Stimulated activated effector memory CD8-positive, alpha-beta T cell treated with anti-CD3 and anti-CD28 coated beads, Interleukin-12 subunit alpha, Interleukin-12 subunit beta, amount 100 ng/mL, for 72 hours (primary cell): ENCODE measurements at regions not wholly inside any gene's neighbourhood (a gene's known extent, or its start where the extent isn't known, plus 50 kb on each side); places are given as distances from the start of the nearest gene placed in this dataset.
"Not testable (repeated sequence)": the region's sequence is repeated elsewhere in the genome, so short reads cannot be mapped to it uniquely, and the experiment has no call there.

Experiments used
- ATAC-seq: fragments of 150-1000 bp; cut with Tn5 transposase; 2 replicates; pipeline ENCODE4 v1.10.0; 2021
- DNase-seq, 2 donors: peaks; one replicate each; pipeline ENCODE4 v3.0.0; 2021 to 2022; ENCODE audit warnings: low spot score in 2 of 2
- H3K27ac Mint-ChIP-seq: one replicate; pipeline ENCODE4 v1.8.0; 2022; ENCODE audit warnings: mild to moderate bottlenecking, mixed read lengths
- H3K36me3 Mint-ChIP-seq: one replicate; pipeline ENCODE4 v1.8.0; 2022; ENCODE audit warnings: mild to moderate bottlenecking, mixed read lengths
- H3K4me1 Mint-ChIP-seq: one replicate; pipeline ENCODE4 v1.8.0; 2022; ENCODE audit warnings: mixed read lengths
- H3K4me3 Mint-ChIP-seq: one replicate; pipeline ENCODE4 v1.8.0; 2022; ENCODE audit warnings: mild to moderate bottlenecking, mixed read lengths
- H3K9me3 Mint-ChIP-seq: one replicate; pipeline ENCODE4 v1.8.0; 2022; ENCODE audit warnings: mixed read lengths

- no peak overlapping the region for H3K27ac Mint-ChIP-seq
- no peaks in the 10 kb centered on the region for H3K4me1 Mint-ChIP-seq
- no peak for ATAC-seq
- no peak overlapping the region for H3K4me3 Mint-ChIP-seq
- no peaks in the 10 kb centered on the region for H3K36me3 Mint-ChIP-seq
- H3K9me3 Mint-ChIP-seq, result peaks cover 3% of the 10 kb centered on the region
- no peak for DNase-seq
Observed at GRCh38 chr12:33514893-33515292, 75.3 kb upstream of the SYT10 start.

GRCh38 chr12:33519566-33519965, 79.9 kb upstream of the SYT10 start:
- ATAC-seq, result no peak
- DNase-seq, result no peak
- Mint-ChIP-seq H3K4me1 (no peaks in the 10 kb centered on the region), H3K4me3 (no peak overlapping the region), H3K9me3 (peaks cover 9% of the 10 kb centered on the region), H3K27ac (no peak overlapping the region), H3K36me3 (no peaks in the 10 kb centered on the region)

GRCh38 chr12:33520505-33521302, 81.1 kb upstream of the SYT10 start:
- not testable (repeated sequence) for H3K27ac Mint-ChIP-seq, H3K36me3 Mint-ChIP-seq, H3K4me1 Mint-ChIP-seq, ATAC-seq, DNase-seq, H3K4me3 Mint-ChIP-seq
- H3K9me3 Mint-ChIP-seq, result peaks cover 11% of the 10 kb centered on the region

- no peaks in the 10 kb centered on the region for H3K4me1 Mint-ChIP-seq
- no peak overlapping the region for H3K4me3 Mint-ChIP-seq
- no peaks in the 10 kb centered on the region for H3K36me3 Mint-ChIP-seq
- no peak for DNase-seq
- no peak overlapping the region for H3K27ac Mint-ChIP-seq
- peaks cover 7% of the 10 kb centered on the region for H3K9me3 Mint-ChIP-seq
- ATAC-seq, result no peak
Observed at GRCh38 chr12:33529031-33529430, 89.4 kb upstream of the SYT10 start.

- ATAC-seq (no peak), DNase-seq (no peak)
- H3K27ac Mint-ChIP-seq, result no peak overlapping the region
- no peak overlapping the region for H3K4me3 Mint-ChIP-seq
- H3K9me3 Mint-ChIP-seq, result peaks cover 7% of the 10 kb centered on the region
- no peaks in the 10 kb centered on the region for H3K4me1 Mint-ChIP-seq
- no peaks in the 10 kb centered on the region for H3K36me3 Mint-ChIP-seq
Observed at GRCh38 chr12:33529810-33530209, 90.2 kb upstream of the SYT10 start.

- ATAC-seq (no peak), DNase-seq (no peak)
- H3K27ac Mint-ChIP-seq, result no peak overlapping the region
- H3K9me3 Mint-ChIP-seq, result peaks cover 4% of the 10 kb centered on the region
- H3K4me3 Mint-ChIP-seq, result no peak overlapping the region
- no peaks in the 10 kb centered on the region for H3K36me3 Mint-ChIP-seq
- H3K4me1 Mint-ChIP-seq, result no peaks in the 10 kb centered on the region
Observed at GRCh38 chr12:33531261-33531660, 91.6 kb upstream of the SYT10 start.

- Mint-ChIP-seq H3K9me3 (no peaks in the 10 kb centered on the region), H3K4me3 (no peak overlapping the region)
- no peak for ATAC-seq
Observed at GRCh38 chr12:33533527-33533926, 93.9 kb upstream of the SYT10 start.

GRCh38 chr12:33536431-33536830, 96.8 kb upstream of the SYT10 start:
- no peak overlapping the region for H3K4me3 Mint-ChIP-seq
- no peak for ATAC-seq
- H3K4me1 Mint-ChIP-seq, result no peaks in the 10 kb centered on the region

More at GRCh38 chr12:33533527-33533926, 93.9 kb upstream of the SYT10 start:
- no peaks in the 10 kb centered on the region for H3K36me3 Mint-ChIP-seq
- DNase-seq, result no peak
- H3K27ac Mint-ChIP-seq, result no peak overlapping the region
- H3K4me1 Mint-ChIP-seq, result no peaks in the 10 kb centered on the region

GRCh38 chr12:33546004-33546403, 106.4 kb upstream of the SYT10 start:
- H3K4me3 Mint-ChIP-seq, result no peak overlapping the region
- no peaks in the 10 kb centered on the region for H3K4me1 Mint-ChIP-seq
- DNase-seq (no peak), ATAC-seq (no peak)
- no peak overlapping the region for H3K27ac Mint-ChIP-seq
- H3K9me3 Mint-ChIP-seq, result peaks cover 13% of the 10 kb centered on the region
- H3K36me3 Mint-ChIP-seq, result no peaks in the 10 kb centered on the region

More at GRCh38 chr12:33536431-33536830, 96.8 kb upstream of the SYT10 start:
- no peak for DNase-seq
- H3K27ac Mint-ChIP-seq, result no peak overlapping the region
- H3K36me3 Mint-ChIP-seq, result no peaks in the 10 kb centered on the region
- H3K9me3 Mint-ChIP-seq, result peaks cover 13% of the 10 kb centered on the region

- H3K36me3 Mint-ChIP-seq, result no peaks in the 10 kb centered on the region
- no peaks in the 10 kb centered on the region for H3K4me1 Mint-ChIP-seq
- DNase-seq (no peak), ATAC-seq (no peak)
- H3K4me3 Mint-ChIP-seq, result no peak overlapping the region
- no peak overlapping the region for H3K27ac Mint-ChIP-seq
- peaks cover 9% of the 10 kb centered on the region for H3K9me3 Mint-ChIP-seq
Observed at GRCh38 chr12:33547084-33547483, 107.5 kb upstream of the SYT10 start.

GRCh38 chr12:33550214-33550613, 110.6 kb upstream of the SYT10 start:
- not testable (repeated sequence) for DNase-seq, ATAC-seq, H3K9me3 Mint-ChIP-seq, H3K27ac Mint-ChIP-seq, H3K4me1 Mint-ChIP-seq, H3K4me3 Mint-ChIP-seq, H3K36me3 Mint-ChIP-seq

GRCh38 chr12:33551006-33551405, 111.4 kb upstream of the SYT10 start:
- DNase-seq (no peak), ATAC-seq (no peak)
- no peaks in the 10 kb centered on the region for H3K4me1 Mint-ChIP-seq
- H3K27ac Mint-ChIP-seq, result no peak overlapping the region
- peaks cover 7% of the 10 kb centered on the region for H3K9me3 Mint-ChIP-seq
- H3K36me3 Mint-ChIP-seq, result no peaks in the 10 kb centered on the region
- H3K4me3 Mint-ChIP-seq, result no peak overlapping the region

- Mint-ChIP-seq H3K9me3 (peaks cover 3% of the 10 kb centered on the region), H3K4me3 (no peak overlapping the region), H3K4me1 (no peaks in the 10 kb centered on the region), H3K27ac (no peak overlapping the region), H3K36me3 (no peaks in the 10 kb centered on the region)
- DNase-seq (no peak), ATAC-seq (no peak)
Observed at GRCh38 chr12:33555128-33555527, 115.5 kb upstream of the SYT10 start.

GRCh38 chr12:33560653-33561208, 121.1 kb upstream of the SYT10 start:
- H3K27ac Mint-ChIP-seq, result no peak overlapping the region
- H3K4me3 Mint-ChIP-seq, result no peak overlapping the region
- ATAC-seq (no peak), DNase-seq (no peak)
- H3K9me3 Mint-ChIP-seq, result peaks cover 15% of the 10 kb centered on the region
- H3K4me1 Mint-ChIP-seq, result no peaks in the 10 kb centered on the region
- no peaks in the 10 kb centered on the region for H3K36me3 Mint-ChIP-seq

GRCh38 chr12:33562401-33562800, 122.8 kb upstream of the SYT10 start:
- Mint-ChIP-seq H3K4me3 (no peak overlapping the region), H3K27ac (no peak overlapping the region), H3K36me3 (no peaks in the 10 kb centered on the region), H3K9me3 (peaks cover 11% of the 10 kb centered on the region), H3K4me1 (no peaks in the 10 kb centered on the region)
- no peak for ATAC-seq
- DNase-seq, result no peak

- Mint-ChIP-seq H3K36me3 (no peaks in the 10 kb centered on the region), H3K4me1 (no peaks in the 10 kb centered on the region), H3K27ac (no peak overlapping the region), H3K4me3 (no peak overlapping the region), H3K9me3 (peaks cover 7% of the 10 kb centered on the region)
- DNase-seq (no peak), ATAC-seq (no peak)
Observed at GRCh38 chr12:33566403-33566802, 126.8 kb upstream of the SYT10 start.
